ENCODE measurements at regions not wholly inside any gene's neighbourhood (a gene's known extent, or its start where the extent isn't known, plus 50 kb on each side); places are given as distances from the start of the nearest gene placed in this dataset.

DNA sequence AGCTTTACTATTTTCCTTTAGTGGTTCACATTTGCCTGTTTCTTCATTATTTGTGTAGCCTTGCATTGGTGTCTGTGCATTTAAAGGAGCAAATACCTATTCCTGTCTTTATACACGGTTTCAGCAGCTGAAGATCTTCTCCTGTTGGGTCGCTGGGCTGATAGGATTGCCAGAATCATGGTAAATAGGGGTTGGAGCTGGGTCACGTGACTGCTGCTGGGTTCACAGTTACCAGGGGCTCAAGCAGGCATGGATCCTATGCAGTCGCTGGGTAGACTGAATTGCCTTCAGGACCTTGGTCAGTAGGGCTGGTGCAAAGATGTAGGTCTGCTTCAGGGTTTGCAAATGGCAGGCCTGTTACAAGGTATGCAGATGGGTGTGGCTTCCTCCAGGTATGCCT is 398.4 kb downstream of the RPS29 start:
- no peaks in the 10 kb centered on the region for H3K36me3 ChIP-seq (ENCODE audit: insufficient read depth, low read length, poor library complexity, severe bottlenecking)
- POLR2A ChIA-PET (ENCODE audit: low non-redundant PET) = no interaction called here
- H3K4me3 ChIP-seq (ENCODE audit: low read depth, low read length, poor library complexity, severe bottlenecking) = no peak overlapping the region
- H3K9me3 ChIP-seq (ENCODE audit: low read depth, low read length, poor library complexity, severe bottlenecking) = no peaks in the 10 kb centered on the region
- TF ChIP-seq, protein P1, sequence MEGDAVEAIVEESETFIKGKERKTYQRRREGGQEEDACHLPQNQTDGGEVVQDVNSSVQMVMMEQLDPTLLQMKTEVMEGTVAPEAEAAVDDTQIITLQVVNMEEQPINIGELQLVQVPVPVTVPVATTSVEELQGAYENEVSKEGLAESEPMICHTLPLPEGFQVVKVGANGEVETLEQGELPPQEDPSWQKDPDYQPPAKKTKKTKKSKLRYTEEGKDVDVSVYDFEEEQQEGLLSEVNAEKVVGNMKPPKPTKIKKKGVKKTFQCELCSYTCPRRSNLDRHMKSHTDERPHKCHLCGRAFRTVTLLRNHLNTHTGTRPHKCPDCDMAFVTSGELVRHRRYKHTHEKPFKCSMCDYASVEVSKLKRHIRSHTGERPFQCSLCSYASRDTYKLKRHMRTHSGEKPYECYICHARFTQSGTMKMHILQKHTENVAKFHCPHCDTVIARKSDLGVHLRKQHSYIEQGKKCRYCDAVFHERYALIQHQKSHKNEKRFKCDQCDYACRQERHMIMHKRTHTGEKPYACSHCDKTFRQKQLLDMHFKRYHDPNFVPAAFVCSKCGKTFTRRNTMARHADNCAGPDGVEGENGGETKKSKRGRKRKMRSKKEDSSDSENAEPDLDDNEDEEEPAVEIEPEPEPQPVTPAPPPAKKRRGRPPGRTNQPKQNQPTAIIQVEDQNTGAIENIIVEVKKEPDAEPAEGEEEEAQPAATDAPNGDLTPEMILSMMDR (conservative IDR thresholded peaks at IDR 0.05; ENCODE audit: low read depth, low read length) = no peak
- no peak for TF ChIP-seq EZH2 (IDR thresholded peaks at IDR 0.05; ENCODE audit: borderline replicate concordance, low read depth, low read length, poor library complexity, severe bottlenecking)
- no peak overlapping the region for H3K27ac ChIP-seq (ENCODE audit: low read depth, low read length, poor library complexity, severe bottlenecking)
- CTCF ChIA-PET = no interaction called here
- DNase-seq (ENCODE audit: low spot score) = no peak
- intact Hi-C loops (cut with micrococcal nuclease; ENCODE audit: unreplicated experiment) = no loop called here
- H3K27me3 ChIP-seq (replicated peaks; ENCODE audit: insufficient read depth, low read depth, low read length, poor library complexity) = no peaks in the 10 kb centered on the region
- no TSS peak for BruUV-seq (replicated peaks)
- H3K4me1 ChIP-seq (ENCODE audit: insufficient read depth, low read length, poor library complexity, severe bottlenecking) = no peaks in the 10 kb centered on the region

DNA sequence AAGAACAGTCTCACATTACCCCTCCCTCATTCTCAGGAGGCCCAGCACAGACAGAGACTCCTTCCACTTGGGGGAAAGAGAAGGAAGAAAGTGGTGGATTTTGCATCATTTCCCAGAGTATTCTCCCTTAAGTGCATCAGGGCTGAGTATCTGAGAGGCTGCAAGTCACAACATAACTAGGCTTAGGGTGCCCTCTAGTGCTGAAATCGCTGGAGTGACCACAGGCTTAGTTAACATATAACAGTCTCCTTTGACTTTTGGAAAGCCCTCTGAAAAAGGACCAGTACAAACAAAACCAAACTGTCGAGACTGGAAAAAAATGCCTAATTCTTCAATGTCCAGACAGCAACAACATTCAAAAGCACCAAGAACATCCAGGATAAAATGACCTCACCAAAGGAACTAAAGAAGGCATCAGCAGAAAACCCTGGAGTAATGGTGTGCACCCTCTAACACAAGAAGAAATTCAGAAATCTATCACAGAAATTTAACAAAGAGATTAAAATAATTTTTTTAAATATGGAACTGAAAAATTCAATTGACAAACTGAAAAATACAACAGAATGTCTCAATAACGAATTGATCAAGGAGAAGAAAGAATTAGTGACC is 412.3 kb downstream of the RPS29 start:
- H3K4me1 ChIP-seq (ENCODE audit: insufficient read depth, low read length, poor library complexity, severe bottlenecking) = no peaks in the 10 kb centered on the region
- POLR2A ChIA-PET (ENCODE audit: low non-redundant PET) = interaction anchor here (0.6 kb wide), 1 partner anchor 604 kb away, joined by 7 read pairs; no protein-coding TSS in a partner anchor
- no peaks in the 10 kb centered on the region for H3K36me3 ChIP-seq (ENCODE audit: insufficient read depth, low read length, poor library complexity, severe bottlenecking)
- intact Hi-C loops (cut with micrococcal nuclease; ENCODE audit: unreplicated experiment) = loop anchor here (2.0 to 10.0 kb wide), 3 partner anchors 342 to 1257 kb away; no protein-coding TSS in a partner anchor
- peaks cover 9% of the 10 kb centered on the region for H3K27me3 ChIP-seq (replicated peaks; ENCODE audit: insufficient read depth, low read depth, low read length, poor library complexity)
- H3K27ac ChIP-seq (ENCODE audit: low read depth, low read length, poor library complexity, severe bottlenecking) = no peak overlapping the region
- no peaks in the 10 kb centered on the region for H3K9me3 ChIP-seq (ENCODE audit: low read depth, low read length, poor library complexity, severe bottlenecking)
- BruUV-seq (replicated peaks) = no TSS peak
- CTCF ChIA-PET = interaction anchor here (0.6 kb wide), 6 partner anchors 20 to 695 kb away, joined by 4 to 11 read pairs (median 6); no protein-coding TSS in a partner anchor
- DNase-seq (ENCODE audit: low spot score) = peak; percentile 86
- H3K4me3 ChIP-seq (ENCODE audit: low read depth, low read length, poor library complexity, severe bottlenecking) = no peak overlapping the region
- TF ChIP-seq, protein P1 (conservative IDR thresholded peaks at IDR 0.05; ENCODE audit: low read depth, low read length) = peak; percentile 83
- TF ChIP-seq EZH2 (IDR thresholded peaks at IDR 0.05; ENCODE audit: borderline replicate concordance, low read depth, low read length, poor library complexity, severe bottlenecking) = no peak

- H3K4me3 ChIP-seq (ENCODE audit: low read depth, low read length, poor library complexity, severe bottlenecking) = no peak overlapping the region
- no peaks in the 10 kb centered on the region for H3K36me3 ChIP-seq (ENCODE audit: insufficient read depth, low read length, poor library complexity, severe bottlenecking)
- TF ChIP-seq EZH2 (IDR thresholded peaks at IDR 0.05; ENCODE audit: borderline replicate concordance, low read depth, low read length, poor library complexity, severe bottlenecking) = no peak
- TF ChIP-seq, protein P1 (conservative IDR thresholded peaks at IDR 0.05; ENCODE audit: low read depth, low read length) = no peak
- intact Hi-C loops (cut with micrococcal nuclease; ENCODE audit: unreplicated experiment) = no loop called here
- H3K9me3 ChIP-seq (ENCODE audit: low read depth, low read length, poor library complexity, severe bottlenecking) = no peaks in the 10 kb centered on the region
- H3K4me1 ChIP-seq (ENCODE audit: insufficient read depth, low read length, poor library complexity, severe bottlenecking) = peaks cover 3% of the 10 kb centered on the region
- H3K27me3 ChIP-seq (replicated peaks; ENCODE audit: insufficient read depth, low read depth, low read length, poor library complexity) = no peaks in the 10 kb centered on the region
- H3K27ac ChIP-seq (ENCODE audit: low read depth, low read length, poor library complexity, severe bottlenecking) = no peak overlapping the region
- no peak for DNase-seq (ENCODE audit: low spot score)
- no TSS peak for BruUV-seq (replicated peaks)
- ChIA-PET CTCF (no interaction called here), POLR2A (ENCODE audit: low non-redundant PET) (no interaction called here)
These were observed 422.1 kb downstream of the RPS29 start for GRCh38 chr14:49164074-49164473.
